Skeletal muscle tissue (tissue), 3 donors: ENCODE measurements at regions not wholly inside any gene's neighbourhood (a gene's known extent, or its start where the extent isn't known, plus 50 kb on each side); places are given as distances from the start of the nearest gene placed in this dataset.

Source experiments
- H3K27ac ChIP-seq: one replicate; pipeline ENCODE4 v1.7.0; 2013; ENCODE audit warnings: mild to moderate bottlenecking, low read depth, low read length, inconsistent platforms
- H3K27me3 ChIP-seq, 3 donors: one replicate each; pipeline ENCODE4 v1.7.0; 2013; ENCODE audit warnings: low read length in 3 of 3; ENCODE audit not compliant: control insufficient read depth in 3 of 3, insufficient read depth in 3 of 3
- H3K36me3 ChIP-seq, 3 donors: one replicate each; pipeline ENCODE4 v1.7.0; 2013; ENCODE audit warnings: low read length in 3 of 3; ENCODE audit not compliant: control insufficient read depth in 3 of 3, insufficient read depth in 3 of 3
- H3K4me1 ChIP-seq, 3 donors: one replicate each; pipeline ENCODE4 v1.7.0; 2013; ENCODE audit warnings: low read length in 3 of 3, mild to moderate bottlenecking in 3 of 3; ENCODE audit not compliant: control insufficient read depth in 3 of 3, insufficient read depth in 3 of 3
- H3K4me3 ChIP-seq, 3 donors: one replicate each; pipeline ENCODE4 v1.7.0; 2013; ENCODE audit warnings: low read length in 3 of 3
- H3K9ac ChIP-seq, 3 donors: one replicate each; pipeline ENCODE4 v1.7.0; 2013; ENCODE audit warnings: low read length in 3 of 3, mild to moderate bottlenecking in 3 of 3, moderate library complexity in 2 of 3, low read depth in 1 of 3
- H3K9me3 ChIP-seq, 3 donors: one replicate each; pipeline ENCODE4 v1.7.0; 2013; ENCODE audit warnings: low read length in 3 of 3; ENCODE audit not compliant: control insufficient read depth in 3 of 3
- donor health status: Osteomylitis.

- H3K27me3 ChIP-seq = peaks cover 0 to 4% (median 0%) of the 10 kb centered on the region in 3 donors
- peaks cover 0 to 8% (median 6%) of the 10 kb centered on the region in 3 donors for H3K4me1 ChIP-seq
- H3K4me3 ChIP-seq = no peak overlapping the region
- H3K9me3 ChIP-seq = peaks cover 0 to 2% (median 0%) of the 10 kb centered on the region in 3 donors
- H3K27ac ChIP-seq = no peak overlapping the region
- H3K9ac ChIP-seq = no peak overlapping the region
- no peaks in the 10 kb centered on the region for H3K36me3 ChIP-seq
Observed at GRCh38 chr5:135194573-135195269, 160.7 kb upstream of the PITX1 start.

GRCh38 chr5:135194126-135194488 is 160.1 kb upstream of the PITX1 start:
- no peak overlapping the region for H3K4me3 ChIP-seq

GRCh38 chr5:135193213-135194125 is 159.4 kb upstream of the PITX1 start:
- H3K4me3 ChIP-seq = no peak overlapping the region
- no peaks in the 10 kb centered on the region for H3K36me3 ChIP-seq
- H3K27ac ChIP-seq = no peak overlapping the region
- no peak overlapping the region for H3K9ac ChIP-seq
- H3K27me3 ChIP-seq = peaks cover 0 to 4% (median 0%) of the 10 kb centered on the region in 3 donors
- H3K9me3 ChIP-seq = peaks cover 0 to 2% (median 0%) of the 10 kb centered on the region in 3 donors
- H3K4me1 ChIP-seq = peaks cover 0 to 8% (median 6%) of the 10 kb centered on the region in 3 donors

More at GRCh38 chr5:135194126-135194488, 160.1 kb upstream of the PITX1 start:
- Histone ChIP-seq H3K9ac (no peak overlapping the region), H3K27me3 (peaks cover 0 to 4% (median 0%) of the 10 kb centered on the region in 3 donors), H3K4me1 (peaks cover 0 to 8% (median 6%) of the 10 kb centered on the region in 3 donors), H3K27ac (no peak overlapping the region), H3K9me3 (peaks cover 0 to 2% (median 0%) of the 10 kb centered on the region in 3 donors), H3K36me3 (no peaks in the 10 kb centered on the region)

- H3K4me3 ChIP-seq = no peak overlapping the region
- no peak overlapping the region for H3K27ac ChIP-seq
- H3K9me3 ChIP-seq = peaks cover 0 to 2% (median 0%) of the 10 kb centered on the region in 3 donors
- H3K36me3 ChIP-seq = no peaks in the 10 kb centered on the region
- H3K27me3 ChIP-seq = peaks cover 0 to 4% (median 0%) of the 10 kb centered on the region in 3 donors
- peaks cover 0 to 8% (median 6%) of the 10 kb centered on the region in 3 donors for H3K4me1 ChIP-seq
- no peak overlapping the region for H3K9ac ChIP-seq
Observed at GRCh38 chr5:135192351-135192750, 158.3 kb upstream of the PITX1 start.

- Histone ChIP-seq H3K27me3 (peaks cover 0 to 4% (median 0%) of the 10 kb centered on the region in 3 donors), H3K9ac (peak overlapping the region; percentile 38 to 81 (median 72)), H3K27ac (no peak overlapping the region)
Observed at GRCh38 chr5:135191084-135191826, 157.2 kb upstream of the PITX1 start.

GRCh38 chr5:135190416-135191083 is 156.5 kb upstream of the PITX1 start:
- peaks cover 0 to 4% (median 0%) of the 10 kb centered on the region in 3 donors for H3K27me3 ChIP-seq
- H3K4me1 ChIP-seq = peaks cover 0 to 8% (median 6%) of the 10 kb centered on the region in 3 donors
- peak overlapping the region; percentile 38 to 81 (median 72) for H3K9ac ChIP-seq
- H3K9me3 ChIP-seq = no peaks in the 10 kb centered on the region
- peak overlapping the region; percentile 59 to 71 (median 67) for H3K4me3 ChIP-seq
- H3K36me3 ChIP-seq = no peaks in the 10 kb centered on the region
- no peak overlapping the region for H3K27ac ChIP-seq

More at GRCh38 chr5:135191084-135191826, 157.2 kb upstream of the PITX1 start:
- H3K36me3 ChIP-seq = no peaks in the 10 kb centered on the region
- peak overlapping the region; percentile 59 to 71 (median 67) for H3K4me3 ChIP-seq
- peaks cover 0 to 8% (median 6%) of the 10 kb centered on the region in 3 donors for H3K4me1 ChIP-seq
- H3K9me3 ChIP-seq = peaks cover 0 to 2% (median 0%) of the 10 kb centered on the region in 3 donors

- Histone ChIP-seq H3K4me1 (peaks cover 0 to 8% (median 6%) of the 10 kb centered on the region in 3 donors), H3K27ac (no peak overlapping the region), H3K9me3 (no peaks in the 10 kb centered on the region), H3K27me3 (peaks cover 0 to 4% (median 0%) of the 10 kb centered on the region in 3 donors), H3K36me3 (no peaks in the 10 kb centered on the region), H3K4me3 (no peak overlapping the region), H3K9ac (no peak overlapping the region)
Observed at GRCh38 chr5:135189024-135189423, 155.0 kb upstream of the PITX1 start.

GRCh38 chr5:135188233-135188914 is 154.3 kb upstream of the PITX1 start:
- Histone ChIP-seq H3K9ac (no peak overlapping the region), H3K27me3 (peaks cover 0 to 4% (median 0%) of the 10 kb centered on the region in 3 donors), H3K27ac (no peak overlapping the region), H3K9me3 (no peaks in the 10 kb centered on the region), H3K4me1 (peaks cover 0 to 8% (median 6%) of the 10 kb centered on the region in 3 donors), H3K36me3 (no peaks in the 10 kb centered on the region), H3K4me3 (no peak overlapping the region)
